Left lung (tissue), 4 donors: ENCODE measurements at regions not wholly inside any gene's neighbourhood (a gene's known extent, or its start where the extent isn't known, plus 50 kb on each side); places are given as distances from the start of the nearest gene placed in this dataset.

Experiments
- ATAC-seq: fragments of 200-7000 bp; cut with Tn5 transposase; one replicate; pipeline ENCODE4 v1.9.1; 2020; ENCODE audit warnings: moderate library complexity
- DNase-seq, 4 donors: peaks; one replicate each; pipeline ENCODE4 v3.0.0-alpha.2; 2013 to 2020
- H3K27ac ChIP-seq, 2 donors: fragments of 200-600 bp; sonication (generic) in 1 of 2; one replicate each; pipeline versions ENCODE4 v1.5.0 to v1.8.0; 2020 to 2021
- H3K27me3 ChIP-seq, 2 donors: fragments of 200-600 bp; sonication (generic) in 1 of 2; one replicate each; pipeline versions ENCODE4 v1.5.0 to v1.8.0; 2020 to 2021
- H3K36me3 ChIP-seq, 2 donors: fragments of 200-600 bp; sonication (generic) in 1 of 2; one replicate each; pipeline versions ENCODE4 v1.5.0 to v1.8.0; 2020 to 2021
- H3K4me1 ChIP-seq, 2 donors: fragments of 200-600 bp; one replicate each; pipeline ENCODE4 v1.8.0; 2021
- H3K4me3 ChIP-seq, 2 donors: fragments of 200-600 bp; sonication (generic) in 1 of 2; one replicate each; pipeline versions ENCODE4 v1.5.0 to v1.8.0; 2020 to 2021; ENCODE audit warnings: mild to moderate bottlenecking in 1 of 2
- H3K9me3 ChIP-seq, 2 donors: fragments of 200-600 bp; sonication (generic) in 1 of 2; one replicate each; pipeline versions ENCODE4 v1.5.0 to v1.8.0; 2020 to 2021
- CTCF ChIP-seq, 2 donors: fragments of 200-600 bp; sonication (generic) in 1 of 2; IDR thresholded peaks; one replicate each; pipeline versions ENCODE4 v1.5.0 to v1.8.0; 2021; ENCODE audit warnings: antibody characterized with exemption in 2 of 2
- intact Hi-C, 2 donors: fragments of 100-400 bp; cut with DNase I; formaldehyde crosslinking; loops; one replicate each; pipeline versions ENCODE4 v1.11.2 to v1.14.2; 2022
- donor health status: DM: no; HTN: yes; CAD: no.
- donor health status: DM: no; HTN: no; CAD: no.

DNA sequence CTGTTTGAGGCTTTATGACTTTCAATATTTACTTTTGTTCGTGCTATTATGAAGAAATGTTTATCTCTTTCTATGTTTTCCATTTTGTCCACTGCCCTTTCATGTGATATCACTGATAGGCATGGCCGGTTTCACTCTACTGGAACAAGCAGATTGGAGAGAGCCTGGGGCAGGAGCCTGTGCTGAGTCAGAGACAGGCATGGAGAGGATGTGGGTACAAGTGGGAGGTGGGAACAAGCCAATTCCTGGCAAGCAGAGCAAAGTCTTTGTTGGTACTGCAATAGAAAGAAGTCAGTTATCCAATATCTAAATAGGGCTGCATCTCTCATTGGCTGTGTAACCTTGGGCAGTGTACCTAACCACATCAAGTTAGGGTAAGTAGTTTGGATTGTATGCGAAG, 545.6 kb upstream of the MAP3K7 start:
- Histone ChIP-seq H3K4me3 (no peak overlapping the region), H3K4me1 (no peaks in the 10 kb centered on the region), H3K9me3 (no peaks in the 10 kb centered on the region), H3K27me3 (no peaks in the 10 kb centered on the region), H3K27ac (no peak overlapping the region), H3K36me3 (no peaks in the 10 kb centered on the region)
- DNase-seq (no peak), ATAC-seq (no peak)
- no peak for TF ChIP-seq CTCF (IDR thresholded peaks at IDR 0.05)
- intact Hi-C loops = no loop called here

GRCh38 chr6:91130126-91130525, 543.3 kb upstream of the MAP3K7 start:
- H3K27ac ChIP-seq = no peak overlapping the region
- H3K36me3 ChIP-seq = no peaks in the 10 kb centered on the region
- TF ChIP-seq CTCF (IDR thresholded peaks at IDR 0.05) = no peak
- H3K9me3 ChIP-seq = no peaks in the 10 kb centered on the region
- intact Hi-C loops = no loop called here
- no peak for ATAC-seq
- no peaks in the 10 kb centered on the region for H3K27me3 ChIP-seq
- DNase-seq = no peak
- no peaks in the 10 kb centered on the region for H3K4me1 ChIP-seq
- no peak overlapping the region for H3K4me3 ChIP-seq

DNA sequence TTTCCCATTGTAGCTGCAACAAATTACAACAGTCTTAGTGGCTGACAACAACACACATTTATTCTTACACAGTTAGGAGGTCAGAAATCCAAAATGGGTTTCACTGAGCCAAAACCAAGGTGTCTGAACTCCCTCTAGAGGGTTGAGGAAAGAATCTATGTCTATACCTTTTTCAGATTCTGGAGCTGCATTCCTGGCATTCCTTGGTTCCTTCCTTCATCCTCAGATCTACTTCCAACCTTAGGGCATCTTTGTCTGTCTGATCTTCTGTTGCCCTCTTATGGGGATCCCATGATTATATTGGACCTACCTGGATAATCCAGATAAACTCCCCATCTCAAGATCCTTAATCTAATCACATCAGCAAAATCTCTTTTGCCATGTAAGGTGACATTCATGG, 540.9 kb upstream of the MAP3K7 start:
- H3K27ac ChIP-seq = no peak overlapping the region
- no peak overlapping the region for H3K4me3 ChIP-seq
- TF ChIP-seq CTCF (IDR thresholded peaks at IDR 0.05) = no peak
- DNase-seq = no peak
- intact Hi-C loops = no loop called here
- H3K4me1 ChIP-seq = no peaks in the 10 kb centered on the region
- H3K27me3 ChIP-seq = no peaks in the 10 kb centered on the region
- no peaks in the 10 kb centered on the region for H3K36me3 ChIP-seq
- H3K9me3 ChIP-seq = no peaks in the 10 kb centered on the region
- ATAC-seq = no peak

DNA sequence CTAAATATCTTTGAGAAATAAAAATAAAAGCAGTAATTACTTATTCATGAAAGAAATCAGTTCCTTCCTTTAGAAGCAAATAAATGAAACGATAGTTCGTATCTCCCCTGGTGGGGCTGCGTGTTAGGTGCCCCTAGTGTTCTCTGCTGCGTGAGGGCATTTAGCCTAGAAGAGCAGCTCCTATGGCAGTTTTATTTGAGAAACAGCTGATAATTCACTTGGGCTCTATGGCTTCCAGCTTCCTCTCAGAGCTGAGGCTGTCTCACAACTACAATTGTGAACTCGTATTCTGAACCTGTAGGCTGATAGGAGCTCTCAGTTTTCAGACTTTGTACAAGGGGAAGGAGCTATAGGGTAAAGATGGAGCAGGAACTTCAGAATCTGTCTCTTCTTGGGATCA, 540.0 kb upstream of the MAP3K7 start:
- intact Hi-C loops = no loop called here
- no peaks in the 10 kb centered on the region for H3K9me3 ChIP-seq
- H3K4me1 ChIP-seq = no peaks in the 10 kb centered on the region
- ATAC-seq = no peak
- no peak overlapping the region for H3K4me3 ChIP-seq
- no peak for TF ChIP-seq CTCF (IDR thresholded peaks at IDR 0.05)
- DNase-seq = no peak
- no peak overlapping the region for H3K27ac ChIP-seq
- no peaks in the 10 kb centered on the region for H3K27me3 ChIP-seq
- no peaks in the 10 kb centered on the region for H3K36me3 ChIP-seq

- Histone ChIP-seq H3K4me3 (no peak overlapping the region), H3K27me3 (no peaks in the 10 kb centered on the region), H3K9me3 (no peaks in the 10 kb centered on the region), H3K27ac (no peak overlapping the region), H3K36me3 (no peaks in the 10 kb centered on the region), H3K4me1 (no peaks in the 10 kb centered on the region)
- TF ChIP-seq CTCF (IDR thresholded peaks at IDR 0.05) = no peak
- no peak for ATAC-seq
- intact Hi-C loops = no loop called here
- DNase-seq = no peak
Measured at GRCh38 chr6:91117550-91117949, 530.7 kb upstream of the MAP3K7 start.
